ENCODE measurements at regions not wholly inside any gene's neighbourhood (a gene's known extent, or its start where the extent isn't known, plus 50 kb on each side); places are given as distances from the start of the nearest gene placed in this dataset.

DNA sequence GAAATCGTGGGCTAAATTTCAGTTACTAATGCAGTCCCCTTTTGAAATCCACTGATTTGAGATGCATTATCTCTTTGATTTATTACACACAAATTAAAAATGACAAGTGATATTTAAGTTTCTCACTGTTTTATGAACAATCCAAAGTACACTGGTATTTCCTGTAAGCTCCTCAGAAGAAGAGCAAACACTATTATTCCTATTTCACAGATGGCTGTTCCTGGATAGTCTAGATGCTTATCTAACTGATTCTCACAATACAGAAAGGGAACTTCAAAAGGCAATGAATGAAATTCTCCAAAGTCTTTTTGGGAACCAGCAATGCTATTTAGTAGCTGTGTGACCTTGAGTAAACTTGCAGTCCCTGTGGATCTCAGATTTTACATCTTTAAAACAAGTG lies 404.7 kb upstream of the DAB2 start:
- DNase-seq (ENCODE audit: low spot score) = no peak
- no peak overlapping the region for H3K27ac ChIP-seq
- TF ChIP-seq, protein P1, sequence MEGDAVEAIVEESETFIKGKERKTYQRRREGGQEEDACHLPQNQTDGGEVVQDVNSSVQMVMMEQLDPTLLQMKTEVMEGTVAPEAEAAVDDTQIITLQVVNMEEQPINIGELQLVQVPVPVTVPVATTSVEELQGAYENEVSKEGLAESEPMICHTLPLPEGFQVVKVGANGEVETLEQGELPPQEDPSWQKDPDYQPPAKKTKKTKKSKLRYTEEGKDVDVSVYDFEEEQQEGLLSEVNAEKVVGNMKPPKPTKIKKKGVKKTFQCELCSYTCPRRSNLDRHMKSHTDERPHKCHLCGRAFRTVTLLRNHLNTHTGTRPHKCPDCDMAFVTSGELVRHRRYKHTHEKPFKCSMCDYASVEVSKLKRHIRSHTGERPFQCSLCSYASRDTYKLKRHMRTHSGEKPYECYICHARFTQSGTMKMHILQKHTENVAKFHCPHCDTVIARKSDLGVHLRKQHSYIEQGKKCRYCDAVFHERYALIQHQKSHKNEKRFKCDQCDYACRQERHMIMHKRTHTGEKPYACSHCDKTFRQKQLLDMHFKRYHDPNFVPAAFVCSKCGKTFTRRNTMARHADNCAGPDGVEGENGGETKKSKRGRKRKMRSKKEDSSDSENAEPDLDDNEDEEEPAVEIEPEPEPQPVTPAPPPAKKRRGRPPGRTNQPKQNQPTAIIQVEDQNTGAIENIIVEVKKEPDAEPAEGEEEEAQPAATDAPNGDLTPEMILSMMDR (conservative IDR thresholded peaks at IDR 0.05; ENCODE audit: low read depth) = no peak
- ChIA-PET CTCF (no interaction called here), POLR2A (ENCODE audit: low non-redundant PET) (no interaction called here)

- ChIA-PET POLR2A (ENCODE audit: low non-redundant PET) (no interaction called here), CTCF (no interaction called here)
- H3K27ac ChIP-seq = no peak overlapping the region
- TF ChIP-seq, protein P1 (conservative IDR thresholded peaks at IDR 0.05; ENCODE audit: low read depth) = no peak
- DNase-seq (ENCODE audit: low spot score) = no peak
Measured at GRCh38 chr5:39826051-39826450, 401.3 kb upstream of the DAB2 start.

DNA sequence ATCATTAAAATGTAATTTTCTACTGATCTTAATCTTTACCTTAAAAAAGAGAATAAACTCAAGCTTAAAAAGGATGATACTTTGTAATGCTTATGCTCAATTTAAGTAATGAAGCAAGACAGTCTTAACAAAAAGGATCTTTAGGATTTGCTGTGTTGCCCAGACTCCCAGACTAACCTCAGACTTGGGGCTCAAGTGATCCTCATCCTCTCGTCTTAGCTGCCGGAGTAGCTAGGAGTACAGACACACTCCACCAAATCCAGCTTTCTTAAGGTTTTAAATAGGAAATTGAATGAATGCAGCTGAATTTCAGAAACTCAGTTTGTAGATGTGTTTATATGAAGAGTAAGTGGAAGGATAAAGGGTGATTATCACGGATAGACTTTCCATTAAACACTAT lies 400.5 kb upstream of the DAB2 start:
- no peak for DNase-seq (ENCODE audit: low spot score)
- ChIA-PET POLR2A (ENCODE audit: low non-redundant PET) (no interaction called here), CTCF (no interaction called here)
- TF ChIP-seq, protein P1 (conservative IDR thresholded peaks at IDR 0.05; ENCODE audit: low read depth) = no peak
- H3K27ac ChIP-seq = no peak overlapping the region

DNA sequence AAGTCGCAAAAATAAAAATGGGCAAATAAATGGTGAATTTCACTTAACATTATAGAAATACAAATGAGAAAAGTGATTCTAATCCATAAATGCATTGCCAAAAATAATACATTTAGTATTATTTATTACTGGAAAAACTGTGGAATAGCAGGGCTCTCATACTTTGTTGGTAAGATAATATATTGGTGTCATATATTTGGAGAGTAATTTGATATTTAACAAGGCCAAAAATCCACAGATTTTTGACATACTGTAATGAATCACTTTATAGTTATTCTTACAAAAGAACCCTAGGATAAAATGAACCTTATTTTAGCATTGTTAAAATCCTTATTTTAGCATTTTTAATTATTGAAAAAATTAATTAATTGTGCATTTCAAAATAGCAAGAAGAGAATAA lies 397.2 kb upstream of the DAB2 start:
- POLR2A ChIA-PET (ENCODE audit: low non-redundant PET) = no interaction called here
- H3K27ac ChIP-seq = no peak overlapping the region
- no peak for DNase-seq (ENCODE audit: low spot score)
- TF ChIP-seq, protein P1 (conservative IDR thresholded peaks at IDR 0.05; ENCODE audit: low read depth) = no peak
- CTCF ChIA-PET = no interaction called here

DNA sequence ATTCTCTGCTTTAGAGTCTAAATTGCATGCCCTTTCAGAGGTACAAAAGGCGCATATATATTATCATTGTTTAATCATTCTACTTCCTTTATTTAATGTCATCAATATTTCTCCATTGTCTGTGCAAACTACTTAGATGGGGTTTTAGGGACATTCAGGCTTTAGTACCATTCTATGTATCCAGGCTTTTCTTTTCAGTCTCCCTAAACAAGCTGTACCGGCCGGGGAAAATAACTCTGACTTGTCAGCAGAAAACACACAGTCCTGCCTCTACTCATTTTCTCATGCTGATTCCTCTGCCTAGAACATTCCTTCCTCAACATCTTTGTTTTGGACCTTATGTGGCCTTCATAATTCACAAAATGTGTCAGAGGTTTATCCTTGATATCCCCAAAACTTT lies 392.1 kb upstream of the DAB2 start:
- POLR2A ChIA-PET (ENCODE audit: low non-redundant PET) = no interaction called here
- CTCF ChIA-PET = no interaction called here
- H3K27ac ChIP-seq = no peak overlapping the region

GRCh38 chr5:39816156-39816845 lies 391.5 kb upstream of the DAB2 start:
- H3K27ac ChIP-seq = no peak overlapping the region
- ChIA-PET CTCF (no interaction called here), POLR2A (ENCODE audit: low non-redundant PET) (no interaction called here)
- TF ChIP-seq, protein P1 (conservative IDR thresholded peaks at IDR 0.05; ENCODE audit: low read depth) = no peak
- no peak for DNase-seq (ENCODE audit: low spot score)

More for the DNA sequence above, 392.1 kb upstream of the DAB2 start:
- TF ChIP-seq, protein P1 (conservative IDR thresholded peaks at IDR 0.05; ENCODE audit: low read depth) = no peak
- DNase-seq (ENCODE audit: low spot score) = no peak
